GM12878 (cell line): ENCODE measurements at regions not wholly inside any gene's neighbourhood (a gene's known extent, or its start where the extent isn't known, plus 50 kb on each side); places are given as distances from the start of the nearest gene placed in this dataset.

Experiments used
- ATAC-seq: fragments of 200-7000 bp; cut with Tn5 transposase; 3 replicates; pipeline ENCODE4 v1.9.1; 2020; ENCODE audit warnings: mild to moderate bottlenecking, moderate library complexity
- BruUV-seq: library from RNA; stranded (reverse); fragments of 400-500 nt; replicated peaks from 2 replicates; lab custom pipeline; 2021; lab: Mats Ljungman, UMichigan
- CTCF ChIA-PET: fragments of 300-600 bp; sonication (Branson Sonifier 250); formaldehyde crosslinking; extraction: SDS; loops from one replicate; lab custom pipeline; 2021; ENCODE audit warnings: inconsistent platforms; lab: Yijun Ruan, JAX
- POLR2A ChIA-PET: fragments of 350-600 bp; formaldehyde crosslinking; extraction: SDS; loops from one replicate; lab custom pipeline; 2021; ENCODE audit warnings: inconsistent platforms; lab: Charles Lee
- RAD21 ChIA-PET: fragments of 300-600 bp; sonication (Branson Sonifier 250); formaldehyde crosslinking; loops from one replicate; lab custom pipeline; 2023; ENCODE audit warnings: antibody characterized with exemption; ENCODE audit not compliant: unreplicated experiment; lab: Charles Lee
- SMC1A ChIA-PET: fragments of 300-600 bp; sonication (Branson Sonifier 250); formaldehyde crosslinking; loops from one replicate; lab custom pipeline; 2023; ENCODE audit not compliant: unreplicated experiment, uncharacterized antibody; lab: Charles Lee
- DNase-seq: peaks from one replicate; pipeline ENCODE4 v3.0.0-alpha.2; 2011; ENCODE audit warnings: low read depth, low spot score
- FAIRE-seq: peaks from 3 replicates; lab custom pipeline; 2011; peaks lifted over from hg19 to GRCh38; lab: Jason Lieb, UNC
- H2AFZ ChIP-seq: 2 replicates; pipeline ENCODE4 v1.6.0; 2011; ENCODE audit warnings: low read depth, low read length, control low read depth; ENCODE audit not compliant: control insufficient read depth
- H3K27ac ChIP-seq: 2 replicates; pipeline ENCODE4 v1.5.1; 2011; ENCODE audit warnings: control low read depth; ENCODE audit not compliant: control insufficient read depth, insufficient read depth
- H3K27me3 ChIP-seq, 2 experiments: replicated peaks in 1 of 2; 2 replicates each; pipeline versions ENCODE4 v1.6.0 to v1.6.1; 2011; ENCODE audit warnings: low read length in 1 of 2; ENCODE audit not compliant: control insufficient read depth in 2 of 2, insufficient read depth in 2 of 2
- H3K36me3 ChIP-seq, 2 experiments: 2 replicates each; pipeline ENCODE4 v1.5.1; 2011; ENCODE audit warnings: low read length in 1 of 2; ENCODE audit not compliant: control insufficient read depth in 2 of 2, insufficient read depth in 2 of 2
- H3K4me1 ChIP-seq: 2 replicates; pipeline ENCODE4 v1.6.1; 2011; ENCODE audit warnings: mild to moderate bottlenecking, low read length, moderate library complexity, mixed read lengths; ENCODE audit not compliant: control insufficient read depth, insufficient read depth
- H3K4me2 ChIP-seq: 2 replicates; pipeline ENCODE4 v1.6.0; 2011; ENCODE audit warnings: control low read depth; ENCODE audit not compliant: control insufficient read depth, insufficient read depth
- H3K4me3 ChIP-seq: fragments of 200-600 bp; sonication (generic); 2 replicates; pipeline ENCODE4 v1.5.1; 2016
- H3K79me2 ChIP-seq: 2 replicates; pipeline ENCODE4 v1.6.0; 2011; ENCODE audit warnings: low read length; ENCODE audit not compliant: control insufficient read depth, insufficient read depth
- H3K9ac ChIP-seq: 2 replicates; pipeline ENCODE4 v1.8.0; 2011; ENCODE audit warnings: low read length, control low read depth, mixed read lengths; ENCODE audit not compliant: control insufficient read depth, insufficient read depth
- H3K9me3 ChIP-seq: replicated peaks from 3 replicates; pipeline ENCODE4 v1.5.1; 2011; ENCODE audit warnings: mild to moderate bottlenecking, low read length; ENCODE audit not compliant: control insufficient read depth, insufficient read depth
- H4K20me1 ChIP-seq: 2 replicates; pipeline ENCODE4 v1.6.0; 2011; ENCODE audit not compliant: control insufficient read depth, insufficient read depth
- BCL3 ChIP-seq: IDR thresholded peaks from 2 replicates; pipeline ENCODE4 v1.6.1; 2011; ENCODE audit warnings: borderline replicate concordance, low read depth, mild to moderate bottlenecking, moderate library complexity, low read length; ENCODE audit not compliant: insufficient read depth, poor library complexity, severe bottlenecking
- BHLHE40 ChIP-seq, 2 experiments: fragments of 450-650 bp in 1 of 2; IDR thresholded peaks; 2 replicates each; pipeline ENCODE4 v1.6.1; 2011 to 2017; ENCODE audit warnings: low read depth in 2 of 2, borderline replicate concordance in 1 of 2, improper control_type of control experiment in 1 of 2, low read length in 1 of 2, mild to moderate bottlenecking in 1 of 2
- ESRRA ChIP-seq: IDR thresholded peaks from 2 replicates; pipeline ENCODE4 v1.6.1; 2012; ENCODE audit warnings: mild to moderate bottlenecking, low read length, improper control_type of control experiment
- ETV6 ChIP-seq, 2 experiments: fragments of 450-650 bp in 1 of 2; IDR thresholded peaks in 1 of 2; conservative IDR thresholded peaks in 1 of 2; 2 replicates each; pipeline ENCODE4 v1.6.1; 2014; ENCODE audit warnings: antibody characterized with exemption in 1 of 2, borderline replicate concordance in 1 of 2, low read depth in 1 of 2, mild to moderate bottlenecking in 1 of 2, moderate library complexity in 1 of 2
- FOXK2 ChIP-seq: fragments of 450-650 bp; IDR thresholded peaks from 2 replicates; pipeline ENCODE4 v1.6.1; 2017; ENCODE audit warnings: mild to moderate bottlenecking, moderate library complexity
- POU2F2 ChIP-seq: IDR thresholded peaks from 3 replicates; pipeline ENCODE4 v1.6.1; 2011; ENCODE audit warnings: low read depth, mild to moderate bottlenecking, low read length, borderline replicate concordance
- RAD21 ChIP-seq: IDR thresholded peaks from 2 replicates; pipeline ENCODE4 v1.6.1; 2011; ENCODE audit warnings: mild to moderate bottlenecking, low read depth, low read length, moderate library complexity; ENCODE audit not compliant: insufficient read depth
- RCOR1 ChIP-seq: conservative IDR thresholded peaks from 2 replicates; pipeline ENCODE4 v1.6.1; 2012; ENCODE audit warnings: low read depth, low read length, improper control_type of control experiment
- RFX5 ChIP-seq: IDR thresholded peaks from 2 replicates; pipeline ENCODE4 v1.6.1; 2011; ENCODE audit warnings: low read depth, low read length, improper control_type of control experiment
- TCF12 ChIP-seq: IDR thresholded peaks from 2 replicates; pipeline ENCODE4 v1.6.1; 2011; ENCODE audit warnings: low read depth, mild to moderate bottlenecking, low read length
- WGBS: methylation state at CpG from one replicate; pipeline ENCODE4 v1.1.6; 2016; ENCODE audit warnings: low lambda C conversion rate; ENCODE audit not compliant: insufficient replicate concordance, insufficient coverage; ENCODE audit errors: missing lambda C conversion rate; 5-methylcytosine and 5-hydroxymethylcytosine counted together
- in situ Hi-C: fragments of 300-500 bp; cut with MboI; formaldehyde crosslinking; loops from 9 replicates; pipeline ENCODE4 v1.14.3; 2018; ENCODE audit warnings: mixed read lengths
- intact Hi-C: fragments of 100-400 bp; cut with micrococcal nuclease; formaldehyde crosslinking; loops from one replicate; pipeline ENCODE4 v1.14.2; 2022; ENCODE audit not compliant: unreplicated experiment
- TF ChIP-seq, protein P1 (sequence below): fragments of 450-650 bp; IDR thresholded peaks from 2 replicates; pipeline ENCODE4 v1.6.1; 2017; ENCODE audit warnings: low read depth, mild to moderate bottlenecking, moderate library complexity
- TF ChIP-seq, protein P2 (sequence below): fragments of 150-350 bp; IDR thresholded peaks from 2 replicates; pipeline ENCODE4 v1.6.1; 2016; ENCODE audit warnings: low read depth, low read length
- TF ChIP-seq, protein P3 (sequence below): fragments of 450-650 bp; IDR thresholded peaks from 2 replicates; pipeline ENCODE4 v1.6.1; 2014; ENCODE audit warnings: mild to moderate bottlenecking
- TF ChIP-seq, protein P4 (sequence below): IDR thresholded peaks from 2 replicates; pipeline ENCODE4 v1.6.1; 2012; ENCODE audit warnings: low read depth, low read length, improper control_type of control experiment

DNA sequence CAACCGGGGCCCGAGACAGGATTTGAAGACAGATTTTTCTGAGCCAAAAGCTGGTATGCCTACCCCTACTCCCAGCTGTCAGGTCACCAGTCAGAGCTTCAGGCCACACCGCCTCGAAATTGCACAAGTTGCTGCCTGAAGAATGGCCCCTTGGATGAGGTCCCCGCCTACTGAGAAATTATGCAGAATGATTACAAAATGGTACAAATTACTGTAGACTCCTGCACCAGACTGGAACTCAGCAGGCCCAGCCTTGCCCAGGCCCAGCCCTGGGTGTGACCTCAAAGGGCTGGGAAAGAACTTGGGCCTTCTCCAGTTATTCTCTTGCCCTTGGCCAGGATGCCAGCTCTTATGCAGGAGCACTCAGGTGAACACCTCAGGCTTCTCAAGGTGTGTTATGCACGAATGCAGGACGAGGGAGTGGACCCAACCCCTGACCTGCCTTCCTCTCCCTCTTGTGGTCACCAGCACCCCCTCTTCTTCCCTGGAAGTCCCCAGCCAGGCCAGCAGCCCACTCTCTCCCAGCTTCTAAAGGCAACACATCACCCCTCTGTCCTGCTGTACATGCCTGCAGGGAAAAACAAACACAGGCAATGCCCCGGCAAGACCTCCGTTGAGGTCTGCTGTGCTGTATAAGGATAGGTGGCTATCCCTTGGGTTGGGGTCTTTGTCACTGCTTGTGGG lies 88.7 kb upstream of the NAA20 start:
- H4K20me1 ChIP-seq: no peaks in the 10 kb centered on the region
- H3K79me2 ChIP-seq: no peaks in the 10 kb centered on the region
- ChIA-PET SMC1A (no interaction called here), RAD21 (no interaction called here), POLR2A (no interaction called here), CTCF (no interaction called here)
- no peak overlapping the region for H3K4me2 ChIP-seq
- no TSS peak for BruUV-seq
- FAIRE-seq (no peak), DNase-seq (no peak), ATAC-seq (no peak)
- no peak overlapping the region for H3K4me3 ChIP-seq
- H2AFZ ChIP-seq: no peak overlapping the region
- in situ Hi-C loops (no loop called here), intact Hi-C loops (no loop called here)
- H3K9me3 ChIP-seq: no peaks in the 10 kb centered on the region
- no peak overlapping the region for H3K9ac ChIP-seq
- H3K36me3 ChIP-seq: no peaks in the 10 kb centered on the region
- no peaks in the 10 kb centered on the region for H3K4me1 ChIP-seq
- no peaks in the 10 kb centered on the region for H3K27me3 ChIP-seq
- no peak overlapping the region for H3K27ac ChIP-seq
- 60% methylated on average over 9 of the region's 9 CpGs for WGBS
- TF ChIP-seq, protein P1, sequence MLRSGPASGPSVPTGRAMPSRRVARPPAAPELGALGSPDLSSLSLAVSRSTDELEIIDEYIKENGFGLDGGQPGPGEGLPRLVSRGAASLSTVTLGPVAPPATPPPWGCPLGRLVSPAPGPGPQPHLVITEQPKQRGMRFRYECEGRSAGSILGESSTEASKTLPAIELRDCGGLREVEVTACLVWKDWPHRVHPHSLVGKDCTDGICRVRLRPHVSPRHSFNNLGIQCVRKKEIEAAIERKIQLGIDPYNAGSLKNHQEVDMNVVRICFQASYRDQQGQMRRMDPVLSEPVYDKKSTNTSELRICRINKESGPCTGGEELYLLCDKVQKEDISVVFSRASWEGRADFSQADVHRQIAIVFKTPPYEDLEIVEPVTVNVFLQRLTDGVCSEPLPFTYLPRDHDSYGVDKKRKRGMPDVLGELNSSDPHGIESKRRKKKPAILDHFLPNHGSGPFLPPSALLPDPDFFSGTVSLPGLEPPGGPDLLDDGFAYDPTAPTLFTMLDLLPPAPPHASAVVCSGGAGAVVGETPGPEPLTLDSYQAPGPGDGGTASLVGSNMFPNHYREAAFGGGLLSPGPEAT: no peak
- TF ChIP-seq ESRRA: no peak
- no peak for TF ChIP-seq TCF12
- no peak for TF ChIP-seq ETV6 (conservative IDR thresholded peaks at IDR 0.05 in 1 of 2, IDR thresholded peaks at IDR 0.05 in 1 of 2; ENCODE audit: borderline replicate concordance in 1 of 2, low read depth in 1 of 2)
- no peak for TF ChIP-seq RFX5
- no peak for TF ChIP-seq BHLHE40 (IDR thresholded peaks at IDR 0.05; ENCODE audit: borderline replicate concordance in 1 of 2, low read depth in 2 of 2, low read length in 1 of 2)
- TF ChIP-seq BCL3: no peak
- no peak for TF ChIP-seq RAD21
- TF ChIP-seq, protein P2, sequence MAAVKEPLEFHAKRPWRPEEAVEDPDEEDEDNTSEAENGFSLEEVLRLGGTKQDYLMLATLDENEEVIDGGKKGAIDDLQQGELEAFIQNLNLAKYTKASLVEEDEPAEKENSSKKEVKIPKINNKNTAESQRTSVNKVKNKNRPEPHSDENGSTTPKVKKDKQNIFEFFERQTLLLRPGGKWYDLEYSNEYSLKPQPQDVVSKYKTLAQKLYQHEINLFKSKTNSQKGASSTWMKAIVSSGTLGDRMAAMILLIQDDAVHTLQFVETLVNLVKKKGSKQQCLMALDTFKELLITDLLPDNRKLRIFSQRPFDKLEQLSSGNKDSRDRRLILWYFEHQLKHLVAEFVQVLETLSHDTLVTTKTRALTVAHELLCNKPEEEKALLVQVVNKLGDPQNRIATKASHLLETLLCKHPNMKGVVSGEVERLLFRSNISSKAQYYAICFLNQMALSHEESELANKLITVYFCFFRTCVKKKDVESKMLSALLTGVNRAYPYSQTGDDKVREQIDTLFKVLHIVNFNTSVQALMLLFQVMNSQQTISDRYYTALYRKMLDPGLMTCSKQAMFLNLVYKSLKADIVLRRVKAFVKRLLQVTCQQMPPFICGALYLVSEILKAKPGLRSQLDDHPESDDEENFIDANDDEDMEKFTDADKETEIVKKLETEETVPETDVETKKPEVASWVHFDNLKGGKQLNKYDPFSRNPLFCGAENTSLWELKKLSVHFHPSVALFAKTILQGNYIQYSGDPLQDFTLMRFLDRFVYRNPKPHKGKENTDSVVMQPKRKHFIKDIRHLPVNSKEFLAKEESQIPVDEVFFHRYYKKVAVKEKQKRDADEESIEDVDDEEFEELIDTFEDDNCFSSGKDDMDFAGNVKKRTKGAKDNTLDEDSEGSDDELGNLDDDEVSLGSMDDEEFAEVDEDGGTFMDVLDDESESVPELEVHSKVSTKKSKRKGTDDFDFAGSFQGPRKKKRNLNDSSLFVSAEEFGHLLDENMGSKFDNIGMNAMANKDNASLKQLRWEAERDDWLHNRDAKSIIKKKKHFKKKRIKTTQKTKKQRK: no peak
- TF ChIP-seq FOXK2: no peak
- TF ChIP-seq, protein P3, sequence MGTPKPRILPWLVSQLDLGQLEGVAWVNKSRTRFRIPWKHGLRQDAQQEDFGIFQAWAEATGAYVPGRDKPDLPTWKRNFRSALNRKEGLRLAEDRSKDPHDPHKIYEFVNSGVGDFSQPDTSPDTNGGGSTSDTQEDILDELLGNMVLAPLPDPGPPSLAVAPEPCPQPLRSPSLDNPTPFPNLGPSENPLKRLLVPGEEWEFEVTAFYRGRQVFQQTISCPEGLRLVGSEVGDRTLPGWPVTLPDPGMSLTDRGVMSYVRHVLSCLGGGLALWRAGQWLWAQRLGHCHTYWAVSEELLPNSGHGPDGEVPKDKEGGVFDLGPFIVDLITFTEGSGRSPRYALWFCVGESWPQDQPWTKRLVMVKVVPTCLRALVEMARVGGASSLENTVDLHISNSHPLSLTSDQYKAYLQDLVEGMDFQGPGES: no peak
- no peak for TF ChIP-seq POU2F2
- TF ChIP-seq, protein P4, sequence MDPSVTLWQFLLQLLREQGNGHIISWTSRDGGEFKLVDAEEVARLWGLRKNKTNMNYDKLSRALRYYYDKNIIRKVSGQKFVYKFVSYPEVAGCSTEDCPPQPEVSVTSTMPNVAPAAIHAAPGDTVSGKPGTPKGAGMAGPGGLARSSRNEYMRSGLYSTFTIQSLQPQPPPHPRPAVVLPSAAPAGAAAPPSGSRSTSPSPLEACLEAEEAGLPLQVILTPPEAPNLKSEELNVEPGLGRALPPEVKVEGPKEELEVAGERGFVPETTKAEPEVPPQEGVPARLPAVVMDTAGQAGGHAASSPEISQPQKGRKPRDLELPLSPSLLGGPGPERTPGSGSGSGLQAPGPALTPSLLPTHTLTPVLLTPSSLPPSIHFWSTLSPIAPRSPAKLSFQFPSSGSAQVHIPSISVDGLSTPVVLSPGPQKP: no peak
- TF ChIP-seq RCOR1: no peak
